Loucy (cell line): ENCODE measurements at regions not wholly inside any gene's neighbourhood (a gene's known extent, or its start where the extent isn't known, plus 50 kb on each side); places are given as distances from the start of the nearest gene placed in this dataset.

Experiments used
- H2AFZ ChIP-seq: fragments of 200-600 bp; sonication (generic); 2 replicates; pipeline ENCODE4 v1.6.0; 2016; ENCODE audit warnings: antibody characterized with exemption, mild to moderate bottlenecking, low read length, moderate library complexity
- H3F3A ChIP-seq: fragments of 200-600 bp; 2 replicates; pipeline ENCODE4 v1.6.0; 2016; ENCODE audit warnings: antibody characterized with exemption, low read depth, mild to moderate bottlenecking
- H3K27me3 ChIP-seq: fragments of 200-600 bp; sonication (generic); 2 replicates; pipeline ENCODE4 v1.6.1; 2014; ENCODE audit warnings: low read length, mild to moderate bottlenecking; ENCODE audit not compliant: insufficient read depth, poor library complexity, severe bottlenecking
- H3K36me3 ChIP-seq: fragments of 200-600 bp; sonication (generic); 2 replicates; pipeline ENCODE4 v1.6.1; 2016; ENCODE audit warnings: low read length; ENCODE audit not compliant: insufficient read depth
- H3K4me1 ChIP-seq: fragments of 200-600 bp; sonication (generic); 2 replicates; pipeline ENCODE4 v1.5.1; 2014; ENCODE audit warnings: low read length, mild to moderate bottlenecking; ENCODE audit not compliant: insufficient read depth, poor library complexity, severe bottlenecking
- H3K4me2 ChIP-seq: fragments of 200-600 bp; sonication (generic); 2 replicates; pipeline ENCODE4 v1.6.0; 2014; ENCODE audit warnings: antibody characterized with exemption, low read length, low read depth, mild to moderate bottlenecking; ENCODE audit not compliant: poor library complexity, severe bottlenecking
- H3K4me3 ChIP-seq: fragments of 200-600 bp; sonication (generic); 2 replicates; pipeline ENCODE4 v1.5.1; 2014; ENCODE audit warnings: low read length, mild to moderate bottlenecking, mixed read lengths; ENCODE audit not compliant: poor library complexity, severe bottlenecking
- H3K79me2 ChIP-seq: fragments of 200-600 bp; sonication (generic); 2 replicates; pipeline ENCODE4 v1.6.1; 2014; ENCODE audit warnings: low read length; ENCODE audit not compliant: insufficient read depth
- H3K9ac ChIP-seq: fragments of 200-600 bp; sonication (generic); 2 replicates; pipeline ENCODE4 v1.6.0; 2014; ENCODE audit warnings: mild to moderate bottlenecking, low read depth, low read length, moderate library complexity; ENCODE audit not compliant: poor library complexity, severe bottlenecking
- H3K9me2 ChIP-seq: fragments of 200-600 bp; sonication (generic); replicated peaks from 2 replicates; pipeline ENCODE4 v1.6.1; 2016; ENCODE audit warnings: low read depth, low read length, mixed read lengths
- H3K9me3 ChIP-seq: fragments of 200-600 bp; sonication (generic); 2 replicates; pipeline ENCODE4 v1.6.1; 2014; ENCODE audit warnings: mild to moderate bottlenecking, antibody characterized with exemption, low read length, low read depth; ENCODE audit not compliant: insufficient read depth
- H4K20me1 ChIP-seq: fragments of 200-600 bp; sonication (generic); 2 replicates; pipeline ENCODE4 v1.6.0; 2014; ENCODE audit warnings: antibody characterized with exemption, low read length, mild to moderate bottlenecking; ENCODE audit not compliant: insufficient read depth, poor library complexity, severe bottlenecking
- CTCF ChIP-seq: fragments of 200-600 bp; sonication (generic); conservative IDR thresholded peaks from 2 replicates; pipeline ENCODE4 v1.5.1; 2014; ENCODE audit warnings: mild to moderate bottlenecking, antibody characterized with exemption, low read length
- EZH2phosphoT487 ChIP-seq: fragments of 200-600 bp; IDR thresholded peaks from 2 replicates; pipeline ENCODE4 v1.6.1; 2018; ENCODE audit warnings: antibody characterized with exemption, mild to moderate bottlenecking, moderate library complexity, borderline replicate concordance

- Histone ChIP-seq H3K27me3 (no peaks in the 10 kb centered on the region), H3K4me1 (no peaks in the 10 kb centered on the region), H3F3A (no peaks in the 10 kb centered on the region), H4K20me1 (no peaks in the 10 kb centered on the region), H3K9ac (no peak overlapping the region), H3K4me2 (no peak overlapping the region), H3K79me2 (no peaks in the 10 kb centered on the region), H3K9me3 (peaks cover 3% of the 10 kb centered on the region; the same call in 1 of the 2 replicates), H3K4me3 (no peak overlapping the region), H3K9me2 (no peaks in the 10 kb centered on the region), H2AFZ (no peak overlapping the region), H3K36me3 (no peaks in the 10 kb centered on the region)
- TF ChIP-seq EZH2phosphoT487 = no peak
- TF ChIP-seq CTCF = no peak
Measured at GRCh38 chr15:68517285-68517761, 61.5 kb upstream of the CORO2B start.

- no peak overlapping the region for H3K4me3 ChIP-seq
- no peaks in the 10 kb centered on the region for H3F3A ChIP-seq
- H3K4me1 ChIP-seq = no peaks in the 10 kb centered on the region
- H3K79me2 ChIP-seq = no peaks in the 10 kb centered on the region
- TF ChIP-seq EZH2phosphoT487 (no peak), CTCF (no peak)
- H3K4me2 ChIP-seq = no peak overlapping the region
- no peak overlapping the region for H3K9ac ChIP-seq
- H3K9me2 ChIP-seq = no peaks in the 10 kb centered on the region
- H2AFZ ChIP-seq = no peak overlapping the region
- no peaks in the 10 kb centered on the region for H3K36me3 ChIP-seq
- no peaks in the 10 kb centered on the region for H3K27me3 ChIP-seq
- peaks cover 3% of the 10 kb centered on the region; the same call in 1 of the 2 replicates for H3K9me3 ChIP-seq
- no peaks in the 10 kb centered on the region for H4K20me1 ChIP-seq
Measured at GRCh38 chr15:68518046-68518445, 60.7 kb upstream of the CORO2B start.

- Histone ChIP-seq H3K9me3 (no peaks in the 10 kb centered on the region), H3K79me2 (no peaks in the 10 kb centered on the region), H3K9ac (no peak overlapping the region), H3K36me3 (no peaks in the 10 kb centered on the region), H4K20me1 (no peaks in the 10 kb centered on the region), H3K4me2 (no peak overlapping the region), H3K4me1 (no peaks in the 10 kb centered on the region), H3K4me3 (no peak overlapping the region), H2AFZ (no peak overlapping the region), H3K9me2 (no peaks in the 10 kb centered on the region), H3K27me3 (no peaks in the 10 kb centered on the region), H3F3A (no peaks in the 10 kb centered on the region)
- TF ChIP-seq CTCF = no peak
- no peak for TF ChIP-seq EZH2phosphoT487
Measured at GRCh38 chr15:68518785-68519430, 59.9 kb upstream of the CORO2B start.
